Fibroblast of mammary gland (primary cell): ENCODE measurements at regions not wholly inside any gene's neighbourhood (a gene's known extent, or its start where the extent isn't known, plus 50 kb on each side); places are given as distances from the start of the nearest gene placed in this dataset.
"Not testable (repeated sequence)": the region's sequence is repeated elsewhere in the genome, so short reads cannot be mapped to it uniquely, and the experiment has no call there.

Source experiments
- DNase-seq: peaks from one replicate; pipeline ENCODE4 v3.0.0-alpha.2; 2010; ENCODE audit warnings: low read depth
- H3K4me3 ChIP-seq: 2 replicates; pipeline ENCODE4 v1.5.1; 2011; ENCODE audit warnings: low read depth, mild to moderate bottlenecking, low read length, moderate library complexity; ENCODE audit not compliant: control insufficient read depth
- TF ChIP-seq, protein P1 (sequence below): conservative IDR thresholded peaks from 2 replicates; pipeline ENCODE4 v1.5.1; 2011; ENCODE audit warnings: low read depth, low read length, inconsistent platforms; ENCODE audit not compliant: control insufficient read depth, insufficient read depth

DNA sequence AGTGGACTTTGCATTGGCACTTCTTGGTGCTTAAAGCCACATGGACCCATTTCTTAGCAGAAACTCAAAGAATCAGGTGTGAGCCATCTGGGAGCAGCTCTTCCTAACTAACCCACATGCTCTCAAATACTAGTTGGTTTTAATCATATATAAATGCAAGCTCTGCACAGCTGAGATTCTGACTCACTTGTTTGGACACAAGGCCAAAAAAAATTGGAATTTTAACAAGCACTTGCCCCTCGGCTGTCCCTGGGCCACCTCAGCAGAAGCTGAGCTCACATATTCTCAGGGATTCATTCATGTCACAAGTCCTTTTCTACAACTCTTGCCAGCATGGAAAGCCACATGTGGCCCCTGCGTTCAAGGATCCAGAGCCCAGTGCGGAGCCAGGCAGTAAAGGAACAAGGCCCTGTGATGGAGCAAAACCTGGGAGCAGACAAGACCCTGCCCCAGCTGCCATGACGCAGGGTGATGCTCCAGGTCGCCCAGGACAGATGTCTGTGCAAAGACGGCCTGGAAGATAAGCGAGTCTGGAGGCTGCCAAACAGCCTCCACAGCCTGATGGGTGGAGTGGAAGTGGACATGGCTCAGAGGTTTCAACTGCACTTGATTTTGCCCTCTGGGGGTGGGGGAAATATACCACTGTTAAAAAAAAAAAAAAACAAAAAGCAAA is 266.5 kb downstream of the EIPR1 start:
- TF ChIP-seq, protein P1, sequence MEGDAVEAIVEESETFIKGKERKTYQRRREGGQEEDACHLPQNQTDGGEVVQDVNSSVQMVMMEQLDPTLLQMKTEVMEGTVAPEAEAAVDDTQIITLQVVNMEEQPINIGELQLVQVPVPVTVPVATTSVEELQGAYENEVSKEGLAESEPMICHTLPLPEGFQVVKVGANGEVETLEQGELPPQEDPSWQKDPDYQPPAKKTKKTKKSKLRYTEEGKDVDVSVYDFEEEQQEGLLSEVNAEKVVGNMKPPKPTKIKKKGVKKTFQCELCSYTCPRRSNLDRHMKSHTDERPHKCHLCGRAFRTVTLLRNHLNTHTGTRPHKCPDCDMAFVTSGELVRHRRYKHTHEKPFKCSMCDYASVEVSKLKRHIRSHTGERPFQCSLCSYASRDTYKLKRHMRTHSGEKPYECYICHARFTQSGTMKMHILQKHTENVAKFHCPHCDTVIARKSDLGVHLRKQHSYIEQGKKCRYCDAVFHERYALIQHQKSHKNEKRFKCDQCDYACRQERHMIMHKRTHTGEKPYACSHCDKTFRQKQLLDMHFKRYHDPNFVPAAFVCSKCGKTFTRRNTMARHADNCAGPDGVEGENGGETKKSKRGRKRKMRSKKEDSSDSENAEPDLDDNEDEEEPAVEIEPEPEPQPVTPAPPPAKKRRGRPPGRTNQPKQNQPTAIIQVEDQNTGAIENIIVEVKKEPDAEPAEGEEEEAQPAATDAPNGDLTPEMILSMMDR, result no peak
- no peak for DNase-seq
- no peak overlapping the region for H3K4me3 ChIP-seq

DNA sequence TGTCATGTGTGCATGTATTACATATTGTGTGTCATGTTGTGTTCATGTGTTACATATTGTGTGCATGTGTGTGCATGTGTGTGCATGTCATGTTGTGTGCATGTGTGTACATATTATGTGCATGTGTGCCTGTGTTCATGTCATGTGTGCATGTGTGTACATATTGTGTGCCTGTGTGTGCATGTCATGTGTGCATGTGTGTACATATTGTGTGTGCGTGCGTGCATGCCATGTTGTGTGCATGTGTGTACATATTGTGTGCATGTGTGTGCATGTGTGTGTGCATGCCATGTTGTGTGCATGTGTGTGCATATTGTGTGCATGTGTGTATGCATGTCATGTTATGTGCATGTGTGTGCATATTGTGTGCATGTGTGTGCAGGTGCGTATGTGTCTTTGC is 267.1 kb downstream of the EIPR1 start:
- TF ChIP-seq, protein P1, result no peak
- no peak for DNase-seq
- H3K4me3 ChIP-seq, result no peak overlapping the region

DNA sequence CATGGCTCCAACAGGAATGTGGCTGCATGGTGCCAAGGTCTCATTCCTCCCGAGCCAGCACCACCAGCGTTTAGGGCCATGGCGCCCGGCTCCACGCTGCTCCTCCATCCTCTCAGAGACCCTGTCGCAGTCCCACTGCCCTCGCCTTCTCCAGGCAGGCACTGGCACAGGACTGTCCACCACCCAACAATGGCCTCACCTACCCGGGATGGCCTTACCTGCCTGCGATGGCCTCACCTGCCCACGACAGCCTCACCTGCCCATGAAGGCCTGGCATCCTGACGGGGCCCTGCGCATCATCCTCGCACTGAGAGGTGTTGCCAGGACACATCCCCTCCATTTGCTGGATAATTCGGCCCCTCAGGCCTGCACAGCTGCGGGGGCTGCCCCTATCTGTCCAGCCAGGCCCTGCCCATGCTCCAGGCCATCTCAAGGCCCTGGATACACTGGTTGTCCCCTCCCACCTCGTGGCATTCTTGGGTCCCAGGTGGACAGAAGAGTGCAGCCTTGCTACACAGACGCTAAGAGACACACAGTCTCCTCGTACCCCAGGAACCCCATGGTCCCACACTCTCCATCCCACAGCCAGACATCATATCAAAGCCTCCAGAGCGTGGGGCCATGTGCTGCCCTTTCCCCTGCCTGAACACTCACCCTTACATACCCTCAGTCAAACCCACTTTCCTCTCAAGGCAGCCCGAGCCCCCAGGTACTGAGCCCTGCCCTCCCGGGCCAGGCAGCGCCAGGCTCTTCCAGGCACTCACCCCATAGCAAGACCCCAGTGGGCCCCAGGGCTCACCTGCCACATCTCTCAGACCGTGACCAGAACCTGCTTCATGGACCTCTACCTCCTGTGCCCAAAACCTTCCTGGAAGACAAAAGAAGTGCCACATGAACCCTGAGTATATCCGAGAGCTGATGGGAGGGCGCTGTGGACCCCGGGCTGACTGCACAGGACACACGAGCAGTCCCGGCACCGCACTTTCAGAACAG is 268.6 kb downstream of the EIPR1 start:
- no peak overlapping the region for H3K4me3 ChIP-seq
- no peak for DNase-seq
- TF ChIP-seq, protein P1, result no peak

DNA sequence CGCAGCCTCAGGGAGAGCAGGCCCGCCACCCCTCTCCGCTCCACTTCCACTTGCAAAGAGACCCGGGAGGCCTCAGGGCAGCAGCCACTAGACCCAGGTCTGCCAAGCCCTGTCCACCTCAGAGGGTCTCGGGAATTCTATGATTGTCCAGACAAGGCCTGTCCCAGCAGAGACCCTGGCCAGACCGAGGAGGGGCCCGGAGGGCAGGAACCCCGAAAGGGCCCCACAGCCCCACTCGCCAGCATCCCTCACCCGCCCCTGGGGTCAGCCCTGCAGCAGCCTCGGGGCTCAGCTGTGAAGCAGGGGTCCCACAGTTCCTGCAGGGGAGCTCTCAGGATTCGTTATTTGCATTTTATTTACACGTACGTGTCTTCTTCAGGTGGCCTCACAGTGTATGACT is 269.5 kb downstream of the EIPR1 start:
- TF ChIP-seq, protein P1, result no peak
- DNase-seq, result no peak
- no peak overlapping the region for H3K4me3 ChIP-seq

DNA sequence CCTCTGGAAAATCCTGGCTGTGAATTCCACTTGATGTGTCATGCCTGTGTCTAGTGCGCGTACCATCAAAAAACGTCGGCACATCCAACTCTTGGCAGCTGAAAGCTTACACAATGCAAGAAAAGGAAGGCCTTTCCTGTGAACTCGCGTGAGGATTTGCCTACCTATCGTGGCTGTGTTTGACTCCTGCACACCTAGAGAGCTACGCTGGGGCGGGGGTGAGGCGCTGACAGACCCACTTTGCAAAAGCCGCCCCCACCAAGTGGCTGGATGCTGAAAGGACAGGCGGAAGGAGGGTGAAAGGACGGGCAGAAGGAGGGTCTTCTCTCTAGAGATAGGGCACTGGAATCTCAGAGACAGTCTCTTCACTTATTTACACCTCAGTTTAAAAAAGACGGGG is 270.1 kb downstream of the EIPR1 start:
- DNase-seq, result no peak
- no peak overlapping the region for H3K4me3 ChIP-seq
- TF ChIP-seq, protein P1, result no peak

DNA sequence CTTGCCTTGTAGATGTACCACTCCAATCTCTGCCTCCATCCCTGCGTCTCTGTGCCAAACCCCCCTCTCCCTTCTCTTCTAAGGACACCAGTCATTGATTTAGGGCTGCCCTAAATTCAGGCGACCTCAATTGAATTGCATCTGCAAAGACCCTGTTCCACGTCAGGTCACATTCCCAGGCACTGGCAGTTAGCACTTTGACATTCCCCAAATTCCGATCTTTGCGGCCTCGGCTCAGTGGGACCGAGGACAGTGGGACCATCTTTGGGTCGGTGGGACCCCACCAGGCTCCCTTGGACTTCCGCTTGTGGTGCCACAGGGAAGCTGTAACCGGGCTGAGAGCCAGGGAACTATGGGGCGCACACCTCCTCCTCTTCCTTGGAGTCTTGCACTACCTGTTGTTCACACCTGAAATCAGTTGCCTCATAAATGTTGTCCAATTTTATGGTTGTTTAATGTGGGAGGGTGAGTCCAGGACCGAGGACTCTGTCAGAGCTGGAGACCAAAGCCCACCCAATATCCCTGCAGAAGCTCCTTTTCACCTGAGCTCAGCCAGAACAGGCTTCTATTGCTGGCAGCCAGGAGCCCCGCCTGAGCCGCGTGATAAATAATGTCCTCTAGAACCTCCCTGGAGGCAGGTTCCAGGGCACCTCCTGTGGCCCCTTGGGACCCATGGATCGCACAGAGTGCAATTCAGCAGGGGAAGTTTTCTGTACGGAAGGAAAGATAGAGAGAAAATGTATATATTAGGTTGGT is 271.6 kb downstream of the EIPR1 start:
- DNase-seq, result no peak

DNA sequence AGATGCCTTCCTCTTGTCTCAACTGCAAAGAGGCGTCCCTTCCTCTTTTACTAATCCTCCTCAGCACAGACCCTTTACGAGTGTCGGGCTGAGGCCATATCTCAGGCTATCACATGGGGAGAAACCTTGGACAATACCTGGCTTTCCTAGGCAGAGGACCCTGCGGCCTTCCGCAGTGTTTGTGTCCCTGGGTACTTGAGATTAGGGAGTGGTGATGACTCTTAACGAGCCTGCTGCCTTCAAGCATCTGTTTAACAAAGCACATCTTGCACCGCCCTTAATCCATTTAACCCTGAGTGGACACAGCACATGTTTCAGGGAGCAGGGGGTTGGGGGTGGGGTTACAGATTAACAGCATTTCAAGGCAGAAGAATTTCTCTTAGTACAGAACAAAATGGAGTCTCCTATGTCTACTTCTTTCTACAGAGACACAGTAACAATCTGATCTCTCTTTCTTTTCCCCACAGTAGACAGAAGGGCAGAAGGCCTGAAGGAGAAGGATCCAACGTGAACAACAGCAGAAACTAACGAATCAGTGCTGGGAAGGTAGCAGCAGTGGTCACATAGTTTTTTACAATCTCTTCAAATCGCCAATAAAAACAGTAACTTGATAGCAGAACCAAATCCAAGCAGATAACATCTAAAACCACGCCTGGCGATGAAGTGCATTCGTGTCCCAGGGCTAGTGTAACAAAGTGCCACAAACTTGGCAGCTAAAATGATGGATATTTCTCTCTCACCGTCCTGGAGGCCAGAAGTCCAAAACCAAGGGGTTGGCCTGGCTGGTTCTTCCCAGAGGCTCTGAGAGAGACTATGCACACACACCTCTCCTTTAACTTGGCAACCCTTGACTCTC is 272.4 kb downstream of the EIPR1 start:
- DNase-seq, H3K4me3 ChIP-seq: not testable (repeated sequence)

More for the DNA sequence above, 271.6 kb downstream of the EIPR1 start:
- TF ChIP-seq, protein P1, result no peak
- H3K4me3 ChIP-seq, result no peak overlapping the region
